Activated B cell treated with CpG ODN at 0.5 μM for 24 hours (primary cell): ENCODE measurements at regions not wholly inside any gene's neighbourhood (a gene's known extent, or its start where the extent isn't known, plus 50 kb on each side); places are given as distances from the start of the nearest gene placed in this dataset.

Experiments
- ATAC-seq: fragments of 200-7000 bp; cut with Tn5 transposase; one replicate; pipeline ENCODE4 v1.10.0; 2021; ENCODE audit warnings: low read depth, mild to moderate bottlenecking, moderate library complexity
- CTCF ChIA-PET: fragments of 350-600 bp; sonication (Branson Sonifier 250); formaldehyde crosslinking; loops from one replicate; lab custom pipeline; 2021; ENCODE audit warnings: antibody characterized with exemption; lab: Charles Lee
- POLR2A ChIA-PET: fragments of 350-600 bp; sonication (Branson Sonifier 250); formaldehyde crosslinking; loops from one replicate; lab custom pipeline; 2021; ENCODE audit warnings: antibody characterized with exemption; lab: Charles Lee
- DNase-seq: peaks from one replicate; pipeline ENCODE4 v3.0.0; 2022
- H3K27ac Mint-ChIP-seq: one replicate; pipeline ENCODE4 v1.8.0; 2020; ENCODE audit warnings: mixed read lengths
- H3K27me3 Mint-ChIP-seq: one replicate; pipeline ENCODE4 v1.8.0; 2021; ENCODE audit warnings: mixed read lengths
- H3K36me3 Mint-ChIP-seq: one replicate; pipeline ENCODE4 v1.8.0; 2021; ENCODE audit warnings: low read depth, mixed read lengths
- H3K4me1 Mint-ChIP-seq: one replicate; pipeline ENCODE4 v1.8.0; 2021; ENCODE audit warnings: mixed read lengths
- H3K4me3 Mint-ChIP-seq: one replicate; pipeline ENCODE4 v1.8.0; 2020; ENCODE audit warnings: mild to moderate bottlenecking, mixed read lengths
- H3K9me3 Mint-ChIP-seq: one replicate; pipeline ENCODE4 v1.8.0; 2020; ENCODE audit warnings: mixed read lengths
- intact Hi-C: fragments of 100-400 bp; cut with micrococcal nuclease; formaldehyde crosslinking; loops from one replicate; pipeline ENCODE4 v1.15.1; 2024
- TF ChIP-seq, protein P1 (sequence below): fragments of 200-600 bp; IDR thresholded peaks from one replicate; pipeline ENCODE4 v1.8.0; 2022; ENCODE audit warnings: antibody characterized with exemption, mild to moderate bottlenecking

DNA sequence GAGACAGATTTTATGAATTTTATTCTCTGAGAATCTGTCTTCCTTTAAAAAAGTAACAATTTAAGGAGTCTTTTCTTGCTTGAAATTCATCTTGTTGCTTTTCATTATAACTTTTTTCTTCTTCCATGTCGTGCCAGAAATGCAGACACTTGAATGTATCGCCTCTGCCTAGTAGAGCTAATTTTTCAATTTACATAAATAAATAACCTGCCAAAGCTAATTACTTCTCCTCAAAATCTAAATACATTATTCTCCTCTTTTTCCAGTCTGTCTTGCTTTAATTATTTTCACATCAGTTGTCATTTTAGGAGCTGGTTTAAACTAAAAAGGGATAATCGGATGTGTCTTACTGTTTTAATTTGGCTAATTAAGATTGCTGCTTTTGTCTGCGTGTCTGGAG lies 711.1 kb upstream of the SEL1L start:
- Mint-ChIP-seq H3K4me1 (no peaks in the 10 kb centered on the region), H3K4me3 (no peak overlapping the region), H3K27ac (no peak overlapping the region), H3K36me3 (no peaks in the 10 kb centered on the region), H3K9me3 (peaks cover 12% of the 10 kb centered on the region), H3K27me3 (no peaks in the 10 kb centered on the region)
- DNase-seq (no peak), ATAC-seq (no peak)
- intact Hi-C loops, result no loop called here
- ChIA-PET CTCF (no interaction called here), POLR2A (no interaction called here)
- TF ChIP-seq, protein P1, sequence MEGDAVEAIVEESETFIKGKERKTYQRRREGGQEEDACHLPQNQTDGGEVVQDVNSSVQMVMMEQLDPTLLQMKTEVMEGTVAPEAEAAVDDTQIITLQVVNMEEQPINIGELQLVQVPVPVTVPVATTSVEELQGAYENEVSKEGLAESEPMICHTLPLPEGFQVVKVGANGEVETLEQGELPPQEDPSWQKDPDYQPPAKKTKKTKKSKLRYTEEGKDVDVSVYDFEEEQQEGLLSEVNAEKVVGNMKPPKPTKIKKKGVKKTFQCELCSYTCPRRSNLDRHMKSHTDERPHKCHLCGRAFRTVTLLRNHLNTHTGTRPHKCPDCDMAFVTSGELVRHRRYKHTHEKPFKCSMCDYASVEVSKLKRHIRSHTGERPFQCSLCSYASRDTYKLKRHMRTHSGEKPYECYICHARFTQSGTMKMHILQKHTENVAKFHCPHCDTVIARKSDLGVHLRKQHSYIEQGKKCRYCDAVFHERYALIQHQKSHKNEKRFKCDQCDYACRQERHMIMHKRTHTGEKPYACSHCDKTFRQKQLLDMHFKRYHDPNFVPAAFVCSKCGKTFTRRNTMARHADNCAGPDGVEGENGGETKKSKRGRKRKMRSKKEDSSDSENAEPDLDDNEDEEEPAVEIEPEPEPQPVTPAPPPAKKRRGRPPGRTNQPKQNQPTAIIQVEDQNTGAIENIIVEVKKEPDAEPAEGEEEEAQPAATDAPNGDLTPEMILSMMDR, result no peak

DNA sequence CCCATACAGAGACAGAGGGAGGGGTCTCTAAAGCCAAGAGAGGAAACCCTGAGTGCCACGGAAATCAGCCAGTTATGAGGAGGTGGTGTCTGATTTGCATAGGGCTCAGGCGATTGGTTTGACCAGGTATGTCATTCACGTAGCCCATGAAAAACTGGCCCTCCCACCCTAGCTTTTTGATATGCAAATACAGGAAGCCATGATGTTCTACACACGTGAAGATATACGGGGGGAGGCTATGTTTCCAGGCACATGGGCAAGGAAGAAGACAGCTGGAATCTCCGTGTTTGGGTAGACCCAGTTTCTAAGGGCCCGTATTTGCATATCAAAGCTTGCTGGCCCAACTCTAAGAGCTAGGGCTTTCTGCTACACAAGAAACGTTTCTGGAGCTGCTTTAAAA lies 717.8 kb upstream of the SEL1L start:
- no peaks in the 10 kb centered on the region for H3K36me3 Mint-ChIP-seq
- DNase-seq, result no peak
- no peaks in the 10 kb centered on the region for H3K27me3 Mint-ChIP-seq
- POLR2A ChIA-PET, result no interaction called here
- CTCF ChIA-PET, result no interaction called here
- intact Hi-C loops, result no loop called here
- H3K4me3 Mint-ChIP-seq, result no peak overlapping the region
- peaks cover 8% of the 10 kb centered on the region for H3K9me3 Mint-ChIP-seq
- TF ChIP-seq, protein P1, result no peak
- ATAC-seq, result no peak
- H3K4me1 Mint-ChIP-seq, result no peaks in the 10 kb centered on the region
- no peak overlapping the region for H3K27ac Mint-ChIP-seq

DNA sequence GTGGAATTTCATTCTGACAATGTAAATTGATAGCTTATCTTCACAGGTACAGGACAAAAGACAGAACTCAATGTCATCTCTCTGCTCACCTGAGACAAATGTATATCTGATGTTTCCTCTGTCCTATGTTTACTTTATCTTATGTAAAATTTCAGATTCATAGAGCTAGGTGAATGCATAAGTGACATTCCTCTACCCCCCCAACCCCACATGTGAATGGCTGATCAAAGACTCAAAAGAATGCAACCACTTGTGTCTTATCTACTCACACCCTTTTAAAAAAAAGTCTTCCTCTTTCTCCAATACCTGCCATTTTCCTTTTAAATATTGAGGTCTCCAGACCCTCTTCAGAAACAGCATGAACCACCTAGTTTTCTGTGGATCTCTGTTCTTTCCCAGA lies 736.6 kb upstream of the SEL1L start:
- ATAC-seq (no peak), DNase-seq (no peak)
- H3K4me1 Mint-ChIP-seq, result no peaks in the 10 kb centered on the region
- no peak overlapping the region for H3K4me3 Mint-ChIP-seq
- H3K9me3 Mint-ChIP-seq, result peaks cover 14% of the 10 kb centered on the region
- intact Hi-C loops, result no loop called here
- H3K27me3 Mint-ChIP-seq, result no peaks in the 10 kb centered on the region
- no peaks in the 10 kb centered on the region for H3K36me3 Mint-ChIP-seq
- H3K27ac Mint-ChIP-seq, result no peak overlapping the region
- ChIA-PET POLR2A (no interaction called here), CTCF (no interaction called here)
- TF ChIP-seq, protein P1, result no peak

DNA sequence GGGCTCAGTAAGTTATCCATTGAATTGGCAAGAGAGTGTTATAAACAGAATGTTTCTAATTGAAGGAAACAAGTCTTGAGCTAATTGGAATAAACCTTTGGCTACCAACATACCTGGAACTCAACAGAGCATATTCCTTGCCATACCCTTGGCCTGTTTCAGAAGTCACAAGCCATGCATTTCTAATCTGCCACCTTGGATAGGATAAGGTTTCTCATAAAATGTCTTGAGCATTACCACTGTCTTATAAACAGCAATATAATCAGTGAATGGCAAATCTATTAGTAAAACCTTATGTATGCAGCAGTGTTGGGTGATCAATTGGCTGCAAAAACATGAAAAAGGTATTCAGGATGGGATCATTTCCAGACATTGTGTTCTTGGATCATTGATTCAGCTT lies 765.2 kb upstream of the SEL1L start:
- ChIA-PET CTCF (no interaction called here), POLR2A (no interaction called here)
- ATAC-seq, result no peak
- Mint-ChIP-seq H3K9me3 (peaks cover 10% of the 10 kb centered on the region), H3K27me3 (no peaks in the 10 kb centered on the region), H3K27ac (no peak overlapping the region), H3K36me3 (no peaks in the 10 kb centered on the region), H3K4me3 (no peak overlapping the region), H3K4me1 (no peaks in the 10 kb centered on the region)
- TF ChIP-seq, protein P1, result no peak
- no peak for DNase-seq
- intact Hi-C loops, result no loop called here

DNA sequence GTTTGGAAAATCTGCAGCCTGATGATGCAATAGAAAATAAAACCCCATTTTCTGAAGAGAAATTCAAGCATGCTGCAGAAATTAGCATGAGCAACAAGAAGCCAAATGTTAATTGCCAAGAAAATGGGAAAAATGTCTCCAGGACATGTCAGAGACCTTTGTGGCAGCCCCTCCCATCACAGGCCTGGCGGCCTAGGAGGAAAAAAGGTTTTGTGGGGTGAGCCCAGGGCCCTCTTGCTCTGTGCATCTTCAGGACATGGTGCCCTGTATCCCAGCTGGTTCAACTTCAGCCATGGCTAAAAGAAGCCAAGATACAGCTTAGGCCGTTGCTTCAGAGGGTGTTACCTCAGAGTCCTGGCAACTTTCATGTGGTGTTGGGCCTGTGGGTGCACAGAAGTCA lies 775.5 kb upstream of the SEL1L start:
- Mint-ChIP-seq H3K4me1 (no peaks in the 10 kb centered on the region), H3K27ac (no peak overlapping the region), H3K9me3 (peaks cover 8% of the 10 kb centered on the region), H3K4me3 (no peak overlapping the region), H3K36me3 (no peaks in the 10 kb centered on the region), H3K27me3 (no peaks in the 10 kb centered on the region)
- no peak for DNase-seq
- CTCF ChIA-PET, result no interaction called here
- POLR2A ChIA-PET, result no interaction called here
- TF ChIP-seq, protein P1, result no peak
- no peak for ATAC-seq
- intact Hi-C loops, result no loop called here
